ENCODE measurements at regions not wholly inside any gene's neighbourhood (a gene's known extent, or its start where the extent isn't known, plus 50 kb on each side); places are given as distances from the start of the nearest gene placed in this dataset.

DNA sequence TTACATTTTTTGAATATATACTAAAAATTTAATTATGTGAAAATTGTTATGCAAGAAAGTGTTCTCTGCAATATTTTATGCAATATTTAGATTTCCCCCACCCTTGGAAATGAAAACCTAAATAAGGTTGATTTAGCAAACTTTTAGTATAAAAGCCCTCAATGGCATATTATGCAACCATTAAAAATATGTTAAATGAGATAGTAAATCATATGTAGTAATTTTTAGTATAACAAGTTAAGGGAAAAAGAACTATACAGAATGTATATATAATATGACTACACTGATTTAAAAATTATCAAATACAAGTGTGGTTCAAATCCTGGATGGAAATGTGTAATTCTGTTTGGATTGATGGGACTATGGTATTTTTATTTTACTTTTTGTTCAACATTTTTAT, 116.9 kb upstream of the MEF2C start:
- Histone ChIP-seq H3K27me3 (replicated peaks in 1 of 4; ENCODE audit: control insufficient read depth in 3 of 4, extremely low read depth in 1 of 4, insufficient read depth in 3 of 4, low read length in 3 of 4) (no peaks in the 10 kb centered on the region), H2BK120ac (replicated peaks; ENCODE audit: low read depth, low read length) (no peak overlapping the region), H3K18ac (ENCODE audit: extremely low read depth, low read length) (no peak overlapping the region), H4K91ac (replicated peaks; ENCODE audit: insufficient read length, low read length) (no peak overlapping the region), H3K79me2 (ENCODE audit: control insufficient read depth in 1 of 2, insufficient read depth in 2 of 2, low read length in 2 of 2) (no peaks in the 10 kb centered on the region), H2BK20ac (ENCODE audit: low read length) (no peak overlapping the region), H3K9ac (replicated peaks in 1 of 4; ENCODE audit: extremely low read depth in 1 of 4, low read depth in 3 of 4, low read length in 3 of 4) (no peak overlapping the region), H3K23ac (ENCODE audit: insufficient read length) (no peak overlapping the region), H2BK5ac (ENCODE audit: low read depth, low read length) (no peak overlapping the region), H2BK12ac (ENCODE audit: low read depth, low read length) (no peak overlapping the region), H3K27ac (ENCODE audit: low read depth, low read length) (no peak overlapping the region), H3K4ac (replicated peaks; ENCODE audit: insufficient read length, low read depth, low read length) (no peak overlapping the region), H3K14ac (ENCODE audit: insufficient read length) (no peak overlapping the region), H4K20me1 (replicated peaks in 1 of 2; ENCODE audit: control insufficient read depth in 1 of 2, insufficient read depth in 2 of 2, low read length in 2 of 2) (no peaks in the 10 kb centered on the region), H2AK5ac (ENCODE audit: low read depth, low read length) (no peak overlapping the region), H3K4me2 (ENCODE audit: insufficient read depth in 1 of 2, low read depth in 2 of 2, low read length in 2 of 2) (no peak overlapping the region), H4K8ac (ENCODE audit: extremely low read depth, insufficient read depth, low read length) (no peak overlapping the region), H3K4me1 (replicated peaks in 1 of 4; ENCODE audit: control insufficient read depth in 3 of 4, insufficient read depth in 4 of 4, low read length in 3 of 4) (no peaks in the 10 kb centered on the region), H3K79me1 (ENCODE audit: low read depth, low read length) (no peaks in the 10 kb centered on the region), H3K36me3 (ENCODE audit: control insufficient read depth in 2 of 4, insufficient read depth in 4 of 4, low read length in 3 of 4) (no peaks in the 10 kb centered on the region), H4K5ac (ENCODE audit: insufficient read length, low read depth, low read length) (no peak overlapping the region), H2BK15ac (ENCODE audit: low read length) (no peak overlapping the region), H3K23me2 (ENCODE audit: low read depth, low read length) (no peaks in the 10 kb centered on the region), H2AFZ (ENCODE audit: low read length) (no peak overlapping the region), H3K4me3 (ENCODE audit: extremely low read depth in 1 of 4, insufficient read depth in 2 of 4, low read depth in 3 of 4, low read length in 4 of 4) (no peak overlapping the region), H3K9me3 (ENCODE audit: insufficient read depth in 2 of 2, low read depth in 1 of 2, low read length in 1 of 2) (peaks cover 0 to 7% of the 10 kb centered on the region in 2 experiments; a peak in 1 of 4 replicates), H3K56ac (replicated peaks; ENCODE audit: insufficient read length, low read depth, low read length) (no peak overlapping the region)
- CTCF ChIA-PET (ENCODE audit: partially characterized antibody) = interaction anchor here (0.7 kb wide), 1 partner anchor 1205 kb away, joined by 3 read pairs; no protein-coding TSS in a partner anchor
- DNase-seq (ENCODE audit: low read depth in 1 of 2, low spot score in 2 of 2) (no peak), FAIRE-seq (no peak)
- POLR2A ChIA-PET (ENCODE audit: partially characterized antibody) = no interaction called here
- no peak for TF ChIP-seq TBP (IDR thresholded peaks at IDR 0.05; ENCODE audit: low read depth, low read length)
- TF ChIP-seq HDAC6 (IDR thresholded peaks at IDR 0.05; ENCODE audit: low read depth, low read length) = no peak
